ENCODE measurements at regions not wholly inside any gene's neighbourhood (a gene's known extent, or its start where the extent isn't known, plus 50 kb on each side); places are given as distances from the start of the nearest gene placed in this dataset.
"Not testable (repeated sequence)": the region's sequence is repeated elsewhere in the genome, so short reads cannot be mapped to it uniquely, and the experiment has no call there.

- Histone ChIP-seq H3K4me1 (no peaks in the 10 kb centered on the region), H3K27me3 (no peaks in the 10 kb centered on the region), H3K36me3 (no peaks in the 10 kb centered on the region), H3K27ac (no peak overlapping the region), H3K9me3 (replicated peaks) (no peaks in the 10 kb centered on the region), H3K4me3 (no peak overlapping the region)
- no peak for DNase-seq
Observed at GRCh38 chr11:38819981-38820380, 2221.9 kb upstream of the RAG2 start.

GRCh38 chr11:38818720-38819119 is 2220.7 kb upstream of the RAG2 start:
- H3K36me3 ChIP-seq: no peaks in the 10 kb centered on the region
- no peak for DNase-seq
- no peak overlapping the region for H3K27ac ChIP-seq
- no peaks in the 10 kb centered on the region for H3K27me3 ChIP-seq
- H3K4me1 ChIP-seq: no peaks in the 10 kb centered on the region
- no peaks in the 10 kb centered on the region for H3K9me3 ChIP-seq (replicated peaks)
- no peak overlapping the region for H3K4me3 ChIP-seq

DNA sequence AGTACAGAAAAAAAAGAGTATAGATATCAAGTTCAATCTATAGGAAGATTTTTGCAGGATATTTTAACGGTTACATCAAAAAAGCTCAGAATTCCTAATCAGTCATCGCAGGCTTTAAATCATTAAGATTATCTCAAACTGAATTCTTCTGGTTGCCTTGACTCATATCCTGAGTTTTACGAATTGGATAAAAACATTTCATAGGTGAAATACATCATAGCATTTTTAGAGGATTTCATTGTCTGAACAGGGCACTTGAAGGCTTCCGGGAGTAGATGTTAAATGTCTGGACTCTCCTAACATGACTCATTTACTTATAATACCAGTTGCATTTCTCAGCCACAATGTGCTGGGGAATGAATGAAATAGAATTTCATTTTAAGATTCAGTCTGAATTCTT is 2216.6 kb upstream of the RAG2 start:
- Histone ChIP-seq H3K4me1 (no peaks in the 10 kb centered on the region), H3K4me3 (no peak overlapping the region), H3K36me3 (no peaks in the 10 kb centered on the region), H3K9me3 (replicated peaks) (no peaks in the 10 kb centered on the region), H3K27ac (no peak overlapping the region), H3K27me3 (no peaks in the 10 kb centered on the region)
- no peak for DNase-seq

DNA sequence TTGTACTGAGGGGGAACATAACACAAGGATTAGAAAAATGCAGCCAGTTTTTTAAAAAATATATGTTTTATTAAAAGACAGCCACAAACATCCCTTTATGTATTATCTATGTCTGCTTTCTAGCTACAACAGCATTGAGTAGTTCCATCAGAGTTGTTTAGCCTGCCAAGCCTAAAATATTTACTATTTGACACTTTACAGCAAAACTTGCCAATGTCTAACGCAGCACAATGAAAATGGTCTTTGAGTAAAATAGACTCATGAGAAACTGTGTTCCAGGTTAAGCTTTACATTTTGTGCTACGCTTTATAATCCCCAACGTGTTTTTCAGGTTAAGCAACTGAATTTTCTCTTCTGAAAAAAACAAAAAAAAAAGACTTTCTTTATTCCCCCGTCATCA is 2211.5 kb upstream of the RAG2 start:
- H3K9me3 ChIP-seq (replicated peaks): no peaks in the 10 kb centered on the region
- no peak overlapping the region for H3K27ac ChIP-seq
- H3K4me1 ChIP-seq: no peaks in the 10 kb centered on the region
- H3K4me3 ChIP-seq: no peak overlapping the region
- H3K36me3 ChIP-seq: no peaks in the 10 kb centered on the region
- DNase-seq: no peak
- H3K27me3 ChIP-seq: no peaks in the 10 kb centered on the region

DNA sequence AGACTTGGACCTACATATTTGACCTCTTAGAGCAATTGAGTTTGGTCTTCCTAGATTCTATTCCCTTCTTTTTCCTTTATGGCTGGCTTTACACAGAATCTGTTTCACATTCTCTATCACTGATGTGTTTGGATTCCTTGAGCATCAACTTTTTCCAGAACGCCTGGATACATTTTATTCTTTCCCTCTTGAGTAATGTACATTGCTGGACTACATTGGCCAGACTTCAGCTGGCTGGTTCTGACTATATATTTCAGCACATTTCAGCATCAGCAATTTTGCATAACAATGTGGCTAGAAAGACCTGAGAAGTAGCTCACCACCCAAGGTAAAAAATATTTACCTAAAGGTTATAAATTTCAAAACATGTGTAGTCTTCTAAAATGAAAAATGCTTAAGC is 2198.2 kb upstream of the RAG2 start:
- H3K27ac ChIP-seq: no peak overlapping the region
- no peaks in the 10 kb centered on the region for H3K4me1 ChIP-seq
- no peaks in the 10 kb centered on the region for H3K9me3 ChIP-seq (replicated peaks)
- H3K4me3 ChIP-seq: no peak overlapping the region
- no peak for DNase-seq
- 0 out of 2 replicates have a peak, but pooled peaks cover 6% of the 10 kb centered on the region for H3K27me3 ChIP-seq
- no peaks in the 10 kb centered on the region for H3K36me3 ChIP-seq

DNA sequence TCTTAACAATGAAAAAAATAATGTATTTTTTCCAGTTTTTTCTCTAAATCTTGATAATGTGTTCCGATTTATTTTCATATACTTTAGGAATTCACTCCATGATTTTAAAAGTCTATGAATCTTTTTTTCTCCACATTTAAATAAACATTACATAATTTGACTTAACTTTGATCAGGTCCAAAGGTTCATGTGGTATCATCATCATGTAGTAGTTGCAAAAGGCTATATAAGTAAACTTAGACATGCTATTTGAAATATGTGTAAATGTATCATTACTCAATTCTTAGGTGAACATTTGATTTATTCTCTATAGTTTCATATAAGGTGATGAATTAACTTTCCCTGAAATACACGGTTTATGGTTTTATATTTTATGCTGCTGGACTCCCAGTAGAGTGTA is 2197.0 kb upstream of the RAG2 start:
- Histone ChIP-seq H3K4me3 (no peak overlapping the region), H3K36me3 (no peaks in the 10 kb centered on the region), H3K27me3 (0 out of 2 replicates have a peak, but pooled peaks cover 6% of the 10 kb centered on the region), H3K9me3 (replicated peaks) (no peaks in the 10 kb centered on the region), H3K27ac (no peak overlapping the region), H3K4me1 (no peaks in the 10 kb centered on the region)
- DNase-seq: no peak

DNA sequence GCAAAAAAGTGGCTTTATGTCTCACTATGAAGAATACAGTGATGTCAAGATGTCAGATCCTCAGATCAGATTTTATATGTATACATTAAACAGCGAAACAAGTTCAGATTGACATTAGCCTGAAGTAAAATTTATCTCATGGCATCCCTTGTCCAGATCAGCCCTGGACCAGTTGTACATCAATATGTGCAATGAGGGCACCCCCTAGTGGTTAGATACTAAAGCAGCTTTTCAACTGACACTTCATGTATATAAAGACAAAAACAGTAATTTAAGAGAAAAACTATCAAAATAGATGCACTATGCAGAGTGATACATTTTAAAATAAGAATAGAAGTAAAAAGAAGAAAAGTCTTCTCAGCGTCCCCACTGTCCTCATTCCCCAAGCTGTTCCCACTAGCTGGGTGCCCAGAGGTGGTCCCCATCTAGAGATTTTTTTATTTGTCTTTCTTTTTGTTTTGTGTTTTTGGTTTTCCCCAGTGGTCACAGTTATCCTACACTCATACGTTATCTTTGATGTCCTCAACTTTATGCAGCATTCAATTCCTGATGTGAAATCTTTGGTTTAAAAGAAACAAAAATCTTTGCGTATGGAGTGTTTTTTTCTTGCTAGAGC is 2193.4 kb upstream of the RAG2 start:
- peak; percentile 60 to 83 for DNase-seq
- Histone ChIP-seq H3K9me3 (replicated peaks) (no peaks in the 10 kb centered on the region), H3K4me1 (no peaks in the 10 kb centered on the region), H3K4me3 (no peak overlapping the region), H3K36me3 (no peaks in the 10 kb centered on the region), H3K27me3 (no peaks in the 10 kb centered on the region), H3K27ac (no peak overlapping the region)

DNA sequence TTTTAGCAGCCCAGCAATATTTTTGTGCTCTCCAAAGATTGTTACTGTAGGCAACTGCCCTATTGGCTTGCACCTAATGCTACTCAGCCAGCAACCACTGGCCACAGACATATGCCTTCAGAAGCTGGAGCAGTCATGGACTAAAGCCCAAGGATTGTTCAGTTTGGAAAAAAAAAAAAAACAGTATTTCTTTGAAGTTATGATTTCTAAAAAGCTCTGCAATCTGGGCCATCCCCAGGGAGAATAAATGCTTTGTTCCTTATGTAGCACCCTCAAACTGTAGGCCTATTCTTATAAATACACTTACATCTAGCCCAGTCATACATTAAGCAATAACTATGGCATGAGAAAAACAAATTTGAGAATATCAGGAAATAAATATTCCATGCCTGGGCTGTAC is 2190.5 kb upstream of the RAG2 start:
- Histone ChIP-seq H3K27me3 (no peaks in the 10 kb centered on the region), H3K4me3 (no peak overlapping the region), H3K9me3 (replicated peaks) (no peaks in the 10 kb centered on the region), H3K27ac (no peak overlapping the region), H3K36me3 (no peaks in the 10 kb centered on the region), H3K4me1 (no peaks in the 10 kb centered on the region)
- DNase-seq: no peak

DNA sequence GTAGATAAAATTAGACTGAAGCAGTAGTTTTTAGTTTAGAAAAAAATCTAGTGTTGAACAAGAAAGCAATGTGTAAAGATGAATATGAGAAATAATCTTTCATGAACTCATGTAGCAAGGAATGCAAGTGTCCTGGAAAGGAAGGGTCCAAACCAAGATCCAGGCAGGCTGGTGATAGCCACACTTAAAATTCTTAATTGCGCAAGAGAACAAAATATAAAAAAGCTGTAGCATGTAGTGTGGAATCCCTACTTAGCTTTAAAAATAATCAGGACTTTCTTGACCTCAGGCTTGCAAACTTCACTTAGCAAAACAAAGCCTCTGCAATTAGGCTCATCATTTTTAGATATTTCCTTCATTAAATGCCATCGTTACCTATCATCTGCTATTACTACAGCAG is 2186.1 kb upstream of the RAG2 start:
- H3K4me1 ChIP-seq: no peaks in the 10 kb centered on the region
- no peaks in the 10 kb centered on the region for H3K9me3 ChIP-seq (replicated peaks)
- no peak overlapping the region for H3K4me3 ChIP-seq
- H3K36me3 ChIP-seq: no peaks in the 10 kb centered on the region
- no peaks in the 10 kb centered on the region for H3K27me3 ChIP-seq
- DNase-seq: no peak
- H3K27ac ChIP-seq: no peak overlapping the region

DNA sequence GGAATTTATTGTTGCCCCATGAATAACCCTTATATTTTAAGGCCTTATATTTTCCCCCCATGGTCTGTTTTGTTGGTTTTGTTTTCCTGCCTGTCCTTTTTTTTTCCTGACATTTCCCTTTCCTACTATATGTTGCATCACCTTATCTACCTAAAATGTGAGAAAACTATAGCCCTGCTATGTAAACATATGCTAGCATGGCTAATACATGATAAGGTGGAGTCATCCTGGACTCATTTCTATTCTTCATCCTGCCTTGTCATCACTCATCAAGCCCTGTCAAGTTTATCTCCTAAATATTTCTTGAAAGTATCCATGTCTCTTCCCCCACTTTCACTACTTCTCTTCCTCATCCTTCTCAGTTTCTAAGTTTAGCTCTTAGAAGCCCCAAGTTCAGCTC is 2168.8 kb upstream of the RAG2 start:
- Histone ChIP-seq H3K4me1 (no peaks in the 10 kb centered on the region), H3K4me3 (no peak overlapping the region)

GRCh38 chr11:38759394-38759793 is 2161.4 kb upstream of the RAG2 start:
- no peak overlapping the region for H3K27ac ChIP-seq
- no peaks in the 10 kb centered on the region for H3K27me3 ChIP-seq
- no peaks in the 10 kb centered on the region for H3K4me1 ChIP-seq
- H3K36me3 ChIP-seq: no peaks in the 10 kb centered on the region
- DNase-seq: no peak
- H3K9me3 ChIP-seq (replicated peaks): no peaks in the 10 kb centered on the region
- no peak overlapping the region for H3K4me3 ChIP-seq

More for the DNA sequence above, 2168.8 kb upstream of the RAG2 start:
- Histone ChIP-seq H3K9me3 (replicated peaks) (no peaks in the 10 kb centered on the region), H3K27ac (no peak overlapping the region), H3K36me3 (no peaks in the 10 kb centered on the region), H3K27me3 (no peaks in the 10 kb centered on the region)
- DNase-seq: no peak

DNA sequence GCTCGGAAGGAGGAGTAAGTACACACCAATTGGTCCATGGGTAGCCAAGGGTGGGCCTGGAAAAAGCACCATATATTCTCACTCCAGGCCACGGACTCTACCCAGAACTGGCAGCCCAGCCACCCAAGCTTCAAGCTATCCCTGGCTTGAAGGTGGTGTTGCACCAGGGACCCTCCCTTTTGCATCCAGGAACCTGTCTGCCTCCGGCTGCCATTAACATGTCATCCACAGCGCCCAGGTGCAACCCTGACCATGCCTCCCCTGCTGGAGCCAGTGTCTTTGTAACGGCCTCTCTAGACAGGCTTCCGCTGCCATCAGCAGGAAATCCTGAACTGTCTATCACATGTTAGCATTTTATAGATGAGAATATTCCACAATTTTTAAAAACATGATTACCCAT is 2158.5 kb upstream of the RAG2 start:
- no peaks in the 10 kb centered on the region for H3K36me3 ChIP-seq
- H3K4me3 ChIP-seq: no peak overlapping the region
- no peaks in the 10 kb centered on the region for H3K4me1 ChIP-seq
- no peak for DNase-seq
- H3K27ac ChIP-seq: no peak overlapping the region
- H3K27me3 ChIP-seq: no peaks in the 10 kb centered on the region
- no peaks in the 10 kb centered on the region for H3K9me3 ChIP-seq (replicated peaks)

DNA sequence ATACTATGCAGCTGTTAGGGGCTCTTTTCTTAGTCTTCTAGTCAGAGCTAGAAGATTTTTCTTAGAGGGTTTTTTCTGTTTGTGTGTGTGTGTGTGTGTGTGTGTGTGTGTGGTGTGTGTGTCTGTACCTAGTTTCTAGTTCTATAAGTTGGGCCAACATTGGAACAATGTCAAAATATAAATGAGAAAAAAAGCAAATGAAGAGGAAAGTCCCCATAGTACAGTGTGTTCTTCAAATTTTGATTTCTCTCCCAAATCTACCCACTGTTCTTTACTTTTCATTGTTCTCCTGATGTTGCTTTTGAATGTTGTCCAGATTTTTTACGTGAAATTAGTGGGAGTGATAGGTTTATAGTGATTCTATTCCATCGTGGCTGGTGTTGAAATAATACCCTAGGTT is 2153.4 kb upstream of the RAG2 start:
- Histone ChIP-seq H3K4me1 (no peaks in the 10 kb centered on the region), H3K36me3 (no peaks in the 10 kb centered on the region), H3K9me3 (replicated peaks) (no peaks in the 10 kb centered on the region), H3K27ac (no peak overlapping the region), H3K27me3 (no peaks in the 10 kb centered on the region), H3K4me3 (no peak overlapping the region)
- DNase-seq: no peak

GRCh38 chr11:38746516-38746915 is 2148.5 kb upstream of the RAG2 start:
- not testable (repeated sequence) for H3K36me3 ChIP-seq; H3K27ac ChIP-seq; H3K27me3 ChIP-seq; H3K4me3 ChIP-seq; H3K4me1 ChIP-seq; DNase-seq; H3K9me3 ChIP-seq (replicated peaks)

DNA sequence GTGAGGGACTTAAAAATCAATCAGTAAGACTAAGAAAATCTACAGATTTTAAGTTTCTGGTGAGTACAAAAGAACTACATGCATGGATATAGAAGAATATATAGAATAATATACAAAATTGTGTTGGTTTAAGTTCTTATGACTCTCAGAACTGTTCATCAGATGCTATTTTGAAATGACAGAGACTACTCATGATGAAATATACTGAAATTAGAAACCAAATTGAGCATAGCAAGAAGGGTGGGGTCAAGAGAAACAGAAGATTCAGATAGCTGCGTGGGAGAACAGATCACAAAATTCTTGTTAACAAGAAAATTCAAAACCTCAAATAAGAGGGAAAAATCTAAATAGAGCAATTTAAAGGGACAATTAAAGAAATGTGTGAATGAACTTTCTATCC is 2125.3 kb upstream of the RAG2 start:
- H3K36me3 ChIP-seq: no peaks in the 10 kb centered on the region
- no peak overlapping the region for H3K4me3 ChIP-seq
- no peaks in the 10 kb centered on the region for H3K9me3 ChIP-seq (replicated peaks)
- no peaks in the 10 kb centered on the region for H3K27me3 ChIP-seq
- H3K4me1 ChIP-seq: no peaks in the 10 kb centered on the region
- no peak overlapping the region for H3K27ac ChIP-seq
- no peak for DNase-seq

GRCh38 chr11:38721586-38722315 is 2123.7 kb upstream of the RAG2 start:
- Histone ChIP-seq H3K36me3 (no peaks in the 10 kb centered on the region), H3K9me3 (replicated peaks) (no peaks in the 10 kb centered on the region), H3K27me3 (no peaks in the 10 kb centered on the region), H3K4me3 (no peak overlapping the region), H3K4me1 (no peaks in the 10 kb centered on the region; the same call in 1 of the 2 replicates), H3K27ac (no peak overlapping the region)
- no peak for DNase-seq

All from SJCRH30 (cell line).